GM23338 (cell line): ENCODE measurements at regions not wholly inside any gene's neighbourhood (a gene's known extent, or its start where the extent isn't known, plus 50 kb on each side); places are given as distances from the start of the nearest gene placed in this dataset.

Experiments used
- EZH2 ChIP-seq: fragments of 200-600 bp; sonication (generic); IDR thresholded peaks from one replicate; pipeline ENCODE4 v1.8.0; 2017; ENCODE audit warnings: antibody characterized with exemption, mild to moderate bottlenecking, low read depth; ENCODE audit not compliant: unreplicated experiment
- TF ChIP-seq, protein P1 (sequence below), 2 experiments: fragments of 200-600 bp in 1 of 2; sonication (generic) in 1 of 2; conservative IDR thresholded peaks; 2 replicates each; pipeline versions ENCODE4 v1.5.1 to v1.6.1; 2016 to 2017; ENCODE audit warnings: antibody characterized with exemption in 2 of 2, low read depth in 2 of 2, mild to moderate bottlenecking in 2 of 2, moderate library complexity in 1 of 2

DNA sequence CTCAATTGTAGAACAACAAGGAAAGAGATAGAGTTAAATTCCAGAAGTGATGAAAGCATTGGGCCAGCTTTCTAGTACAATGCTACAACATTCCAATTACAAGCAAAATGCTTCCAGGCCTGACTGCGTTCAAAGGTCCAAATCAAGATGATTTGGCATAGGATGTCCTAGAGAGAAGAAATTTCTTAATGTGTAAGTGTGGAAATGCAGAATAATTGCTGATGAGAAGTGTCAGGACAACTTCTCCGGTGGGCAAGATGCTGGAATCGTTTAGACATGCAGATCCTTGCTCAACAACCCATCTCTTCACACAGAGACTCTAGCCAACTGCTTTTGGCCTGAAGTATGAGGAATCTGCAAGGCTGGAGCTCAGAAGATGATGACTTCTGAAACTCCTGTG is 71.1 kb upstream of the PDZRN3 start:
- TF ChIP-seq, protein P1, sequence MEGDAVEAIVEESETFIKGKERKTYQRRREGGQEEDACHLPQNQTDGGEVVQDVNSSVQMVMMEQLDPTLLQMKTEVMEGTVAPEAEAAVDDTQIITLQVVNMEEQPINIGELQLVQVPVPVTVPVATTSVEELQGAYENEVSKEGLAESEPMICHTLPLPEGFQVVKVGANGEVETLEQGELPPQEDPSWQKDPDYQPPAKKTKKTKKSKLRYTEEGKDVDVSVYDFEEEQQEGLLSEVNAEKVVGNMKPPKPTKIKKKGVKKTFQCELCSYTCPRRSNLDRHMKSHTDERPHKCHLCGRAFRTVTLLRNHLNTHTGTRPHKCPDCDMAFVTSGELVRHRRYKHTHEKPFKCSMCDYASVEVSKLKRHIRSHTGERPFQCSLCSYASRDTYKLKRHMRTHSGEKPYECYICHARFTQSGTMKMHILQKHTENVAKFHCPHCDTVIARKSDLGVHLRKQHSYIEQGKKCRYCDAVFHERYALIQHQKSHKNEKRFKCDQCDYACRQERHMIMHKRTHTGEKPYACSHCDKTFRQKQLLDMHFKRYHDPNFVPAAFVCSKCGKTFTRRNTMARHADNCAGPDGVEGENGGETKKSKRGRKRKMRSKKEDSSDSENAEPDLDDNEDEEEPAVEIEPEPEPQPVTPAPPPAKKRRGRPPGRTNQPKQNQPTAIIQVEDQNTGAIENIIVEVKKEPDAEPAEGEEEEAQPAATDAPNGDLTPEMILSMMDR (conservative IDR thresholded peaks at IDR 0.05; ENCODE audit: low read depth in 2 of 2), result no peak
- no peak for TF ChIP-seq EZH2
